Fibroblast of villous mesenchyme (primary cell): ENCODE measurements at regions not wholly inside any gene's neighbourhood (a gene's known extent, or its start where the extent isn't known, plus 50 kb on each side); places are given as distances from the start of the nearest gene placed in this dataset.

Experiments
- DNase-seq: peaks from one replicate; pipeline ENCODE4 v3.0.0-alpha.2; 2010; ENCODE audit warnings: low read depth
- H3K4me3 ChIP-seq: 2 replicates; pipeline ENCODE4 v1.5.1; 2011; ENCODE audit warnings: low read depth, mild to moderate bottlenecking, low read length
- TF ChIP-seq, protein P1 (sequence below): IDR thresholded peaks from 2 replicates; pipeline ENCODE4 v1.5.1; 2012; ENCODE audit warnings: low read depth, mild to moderate bottlenecking, low read length; ENCODE audit not compliant: insufficient read depth

- peak; percentile 64 for DNase-seq
- TF ChIP-seq, protein P1, sequence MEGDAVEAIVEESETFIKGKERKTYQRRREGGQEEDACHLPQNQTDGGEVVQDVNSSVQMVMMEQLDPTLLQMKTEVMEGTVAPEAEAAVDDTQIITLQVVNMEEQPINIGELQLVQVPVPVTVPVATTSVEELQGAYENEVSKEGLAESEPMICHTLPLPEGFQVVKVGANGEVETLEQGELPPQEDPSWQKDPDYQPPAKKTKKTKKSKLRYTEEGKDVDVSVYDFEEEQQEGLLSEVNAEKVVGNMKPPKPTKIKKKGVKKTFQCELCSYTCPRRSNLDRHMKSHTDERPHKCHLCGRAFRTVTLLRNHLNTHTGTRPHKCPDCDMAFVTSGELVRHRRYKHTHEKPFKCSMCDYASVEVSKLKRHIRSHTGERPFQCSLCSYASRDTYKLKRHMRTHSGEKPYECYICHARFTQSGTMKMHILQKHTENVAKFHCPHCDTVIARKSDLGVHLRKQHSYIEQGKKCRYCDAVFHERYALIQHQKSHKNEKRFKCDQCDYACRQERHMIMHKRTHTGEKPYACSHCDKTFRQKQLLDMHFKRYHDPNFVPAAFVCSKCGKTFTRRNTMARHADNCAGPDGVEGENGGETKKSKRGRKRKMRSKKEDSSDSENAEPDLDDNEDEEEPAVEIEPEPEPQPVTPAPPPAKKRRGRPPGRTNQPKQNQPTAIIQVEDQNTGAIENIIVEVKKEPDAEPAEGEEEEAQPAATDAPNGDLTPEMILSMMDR, result peak; percentile 94
- no peak overlapping the region for H3K4me3 ChIP-seq
These were observed 59.8 kb upstream of the SLC38A11 start for GRCh38 chr2:165015052-165015642.

DNA sequence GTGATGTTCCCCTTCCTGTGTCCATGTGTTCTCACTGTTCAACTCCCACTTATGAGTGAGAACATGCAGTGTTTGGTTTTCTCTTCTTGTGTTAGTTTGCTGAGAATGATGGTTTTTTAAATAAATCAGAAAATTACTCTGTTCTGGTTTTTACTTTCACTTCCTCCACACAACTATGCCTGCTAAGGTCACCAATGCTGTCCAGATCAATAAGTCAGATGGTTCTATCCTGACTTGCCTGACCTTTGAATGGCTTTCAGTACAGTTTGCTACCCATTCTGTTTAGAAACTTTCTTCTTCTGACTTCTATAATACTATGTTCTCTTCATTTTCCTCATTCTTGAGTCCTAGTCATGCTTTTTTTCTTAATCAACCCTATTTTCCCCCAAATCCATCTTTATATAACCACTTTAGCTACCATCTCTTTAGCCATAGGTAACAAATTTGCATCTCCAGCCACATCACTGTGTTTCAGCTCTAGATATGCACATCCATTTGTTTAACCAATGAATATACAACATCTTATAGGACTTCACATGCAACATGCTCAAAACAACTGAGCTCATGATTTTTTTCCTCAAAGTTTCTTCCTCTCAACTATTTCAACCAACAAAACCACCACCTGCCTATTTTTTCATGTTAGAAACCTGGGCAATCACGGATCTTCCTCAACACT, 58.8 kb upstream of the SLC38A11 start:
- H3K4me3 ChIP-seq, result no peak overlapping the region
- TF ChIP-seq, protein P1, result no peak
- no peak for DNase-seq

DNA sequence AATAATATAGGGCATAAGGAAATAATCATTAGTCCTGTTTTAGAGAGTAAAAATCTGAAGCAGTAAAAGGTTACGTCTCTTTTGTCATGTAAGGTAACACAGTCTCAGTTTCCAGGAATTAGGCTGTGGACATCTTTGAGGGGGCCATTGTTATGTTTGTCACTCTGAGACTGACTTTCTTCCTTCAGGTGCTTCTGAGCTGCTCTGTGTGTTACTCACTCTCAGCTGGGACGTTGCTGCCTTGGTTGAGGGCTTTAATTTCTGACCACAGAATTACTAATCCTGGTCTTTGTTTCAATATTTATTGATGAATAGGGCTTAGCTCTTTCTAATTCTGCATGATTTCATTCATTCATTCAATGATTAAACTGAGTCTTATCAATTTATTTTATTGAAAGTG, 55.9 kb upstream of the SLC38A11 start:
- no peak for DNase-seq
- TF ChIP-seq, protein P1, result no peak
- H3K4me3 ChIP-seq, result no peak overlapping the region

GRCh38 chr2:165010556-165010955, 55.2 kb upstream of the SLC38A11 start:
- no peak overlapping the region for H3K4me3 ChIP-seq
- no peak for DNase-seq
- TF ChIP-seq, protein P1, result no peak

DNA sequence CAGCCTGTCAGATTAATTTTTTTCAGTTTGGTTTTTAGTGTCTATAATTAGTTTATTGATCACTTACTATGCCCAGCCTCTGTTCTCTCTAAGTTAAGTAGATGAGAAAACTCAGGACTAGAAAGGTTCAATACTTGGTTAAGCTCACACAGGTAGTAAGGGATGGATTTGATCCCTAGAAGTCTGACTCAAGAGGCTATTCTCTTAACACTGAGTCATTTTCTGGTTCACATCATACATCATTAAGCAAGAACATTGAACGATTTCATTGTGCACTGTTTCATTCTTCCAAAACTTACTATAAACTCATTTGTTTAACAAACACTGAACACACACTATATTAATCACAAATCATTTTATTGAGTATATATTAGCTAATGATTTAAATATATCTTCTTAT, 54.1 kb upstream of the SLC38A11 start:
- H3K4me3 ChIP-seq, result no peak overlapping the region
- TF ChIP-seq, protein P1, result no peak
- DNase-seq, result no peak

DNA sequence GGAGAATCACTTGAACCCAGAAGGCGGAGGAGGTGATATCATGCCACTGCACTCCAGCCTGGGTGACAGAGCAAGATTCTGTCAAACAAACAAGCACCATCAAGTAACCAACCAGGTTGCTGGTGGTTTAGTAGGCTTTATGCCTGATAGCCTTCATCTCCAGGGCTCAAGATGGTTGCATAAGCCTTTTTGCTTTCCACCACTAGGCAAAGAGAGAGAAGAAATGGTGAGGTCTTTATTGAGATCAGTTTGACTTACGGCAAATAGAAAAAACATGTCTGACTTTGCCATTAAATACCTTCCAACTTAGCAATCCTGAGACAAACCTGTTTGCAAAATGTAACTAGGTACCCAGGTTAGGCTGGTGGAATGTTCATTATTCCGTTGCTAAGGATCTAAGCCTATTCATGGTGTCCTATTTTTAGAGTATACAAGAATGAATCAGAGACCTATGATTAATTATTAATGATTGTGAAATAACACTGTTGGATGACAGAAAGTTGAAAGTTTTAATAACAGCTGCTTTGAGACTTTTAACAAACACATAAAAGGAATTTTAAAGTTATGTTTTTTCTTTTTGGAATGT, 53.5 kb upstream of the SLC38A11 start:
- TF ChIP-seq, protein P1, result no peak
- H3K4me3 ChIP-seq, result no peak overlapping the region
- no peak for DNase-seq
